SK-N-SH (cell line): ENCODE measurements at regions not wholly inside any gene's neighbourhood (a gene's known extent, or its start where the extent isn't known, plus 50 kb on each side); places are given as distances from the start of the nearest gene placed in this dataset.
"Not testable (repeated sequence)": the region's sequence is repeated elsewhere in the genome, so short reads cannot be mapped to it uniquely, and the experiment has no call there.

ENCODE experiments used
- CTCF ChIA-PET: fragments of 300-600, 350-600 bp; formaldehyde crosslinking; extraction: SDS; loops from one replicate; lab custom pipeline; 2021; lab: Yijun Ruan, JAX
- POLR2A ChIA-PET: fragments of 350-600 bp; sonication (Branson Sonifier 250); formaldehyde crosslinking; extraction: SDS; loops from one replicate; lab custom pipeline; 2020; ENCODE audit warnings: antibody characterized with exemption, inconsistent platforms; lab: Yijun Ruan, JAX
- DNase-seq: peaks from one replicate; pipeline ENCODE4 v3.0.0; 2012
- H2AFZ ChIP-seq: fragments of 200-600 bp; sonication (generic); 2 replicates; pipeline ENCODE4 v1.8.1; 2016; ENCODE audit warnings: antibody characterized with exemption, mild to moderate bottlenecking, low read depth
- H3F3A ChIP-seq: fragments of 200-600 bp; sonication (generic); replicated peaks from 2 replicates; pipeline ENCODE3; 2016; ENCODE audit warnings: antibody characterized with exemption, mild to moderate bottlenecking; ENCODE audit not compliant: insufficient read depth
- H3K27ac ChIP-seq, 2 experiments: fragments of 200-500 bp in 1 of 2; fragments of 200-600 bp in 1 of 2; sonication (Bioruptor generic) in 1 of 2; sonication (generic), shearing (Covaris generic) in 1 of 2; 2 replicates each; pipeline versions ENCODE4 v1.5.1 to v1.6.1; 2014 to 2016; ENCODE audit warnings: low read depth in 2 of 2, inconsistent platforms in 1 of 2, low read length in 1 of 2, mild to moderate bottlenecking in 1 of 2, mixed read lengths in 1 of 2
- H3K27me3 ChIP-seq: fragments of 200-600 bp; sonication (generic), shearing (Covaris generic); 2 replicates; pipeline ENCODE4 v1.6.1; 2016; ENCODE audit warnings: mixed run types; ENCODE audit not compliant: insufficient read depth
- H3K36me3 ChIP-seq, 2 experiments: fragments of 200-500 bp in 1 of 2; fragments of 200-600 bp in 1 of 2; sonication (Bioruptor generic) in 1 of 2; sonication (generic) in 1 of 2; replicated peaks in 1 of 2; 2 replicates each; pipeline versions ENCODE3 to v1.5.1; 2014 to 2016; ENCODE audit warnings: low read length in 1 of 2, mild to moderate bottlenecking in 1 of 2; ENCODE audit not compliant: insufficient read depth in 2 of 2, control insufficient read depth in 1 of 2
- H3K4me1 ChIP-seq, 2 experiments: fragments of 200-500 bp in 1 of 2; fragments of 200-600 bp in 1 of 2; sonication (Bioruptor generic) in 1 of 2; sonication (generic), shearing (Covaris generic) in 1 of 2; 2 replicates each; pipeline versions ENCODE4 v1.5.1 to v1.6.1; 2014 to 2016; ENCODE audit warnings: low read depth in 1 of 2, low read length in 1 of 2, mixed run types in 1 of 2; ENCODE audit not compliant: insufficient read depth in 2 of 2, control insufficient read depth in 1 of 2
- H3K4me2 ChIP-seq: fragments of 200-600 bp; sonication (generic), shearing (Covaris generic); 2 replicates; pipeline ENCODE4 v1.6.1; 2017; ENCODE audit warnings: mixed run types
- H3K4me3 ChIP-seq, 2 experiments: fragments of 200-500 bp in 1 of 2; fragments of 200-600 bp in 1 of 2; sonication (Bioruptor generic) in 1 of 2; sonication (generic), shearing (Covaris generic) in 1 of 2; 2 replicates each; pipeline versions ENCODE4 v1.5.1 to v1.8.1; 2014 to 2016; ENCODE audit warnings: low read depth in 2 of 2, inconsistent platforms in 1 of 2, low read length in 1 of 2, mild to moderate bottlenecking in 1 of 2, mixed read lengths in 1 of 2, moderate library complexity in 1 of 2
- H3K79me2 ChIP-seq: fragments of 200-600 bp; sonication (generic); 2 replicates; pipeline ENCODE4 v1.8.1; 2017; ENCODE audit warnings: mild to moderate bottlenecking; ENCODE audit not compliant: insufficient read depth
- H3K9ac ChIP-seq: fragments of 200-600 bp; sonication (generic); 2 replicates; pipeline ENCODE4 v1.6.1; 2017; ENCODE audit warnings: mixed run types
- H3K9me2 ChIP-seq: fragments of 200-600 bp; sonication (generic); 2 replicates; pipeline ENCODE4 v1.6.1; 2017; ENCODE audit warnings: mixed run types
- H3K9me3 ChIP-seq: fragments of 200-600 bp; sonication (generic); 2 replicates; pipeline ENCODE4 v1.6.1; 2017; ENCODE audit warnings: mixed run types, mild to moderate bottlenecking, moderate library complexity
- H4K20me1 ChIP-seq: fragments of 200-600 bp; sonication (generic); 2 replicates; pipeline ENCODE4 v1.6.1; 2017; ENCODE audit warnings: mild to moderate bottlenecking, mixed run types; ENCODE audit not compliant: insufficient read depth
- FOSL2 ChIP-seq: IDR thresholded peaks from 2 replicates; pipeline ENCODE4 v1.4.0; 2012; ENCODE audit warnings: low read depth, mild to moderate bottlenecking, moderate library complexity, borderline replicate concordance
- FOXJ3 ChIP-seq: sonication (generic); formaldehyde crosslinking; IDR thresholded peaks from 2 replicates; pipeline ENCODE4 v1.5.1; 2020; ENCODE audit warnings: mild to moderate bottlenecking, missing genetic modification reagents
- GATA2 ChIP-seq: sonication (generic); formaldehyde crosslinking; IDR thresholded peaks from 2 replicates; pipeline ENCODE4 v1.5.0; 2020; ENCODE audit warnings: mild to moderate bottlenecking, missing genetic modification reagents
- JUND ChIP-seq: IDR thresholded peaks from 2 replicates; pipeline ENCODE4 v1.4.0; 2012
- NFIC ChIP-seq: IDR thresholded peaks from 2 replicates; pipeline ENCODE4 v1.4.0; 2012; ENCODE audit warnings: borderline replicate concordance
- RXRA ChIP-seq: IDR thresholded peaks from 2 replicates; pipeline ENCODE4 v1.4.0; 2012; ENCODE audit warnings: low read depth, mild to moderate bottlenecking, borderline replicate concordance
- SIN3A ChIP-seq: IDR thresholded peaks from 2 replicates; pipeline ENCODE4 v1.6.1; 2012; ENCODE audit warnings: low read depth, mild to moderate bottlenecking, low read length, moderate library complexity, borderline replicate concordance
- TAF1 ChIP-seq: IDR thresholded peaks from 2 replicates; pipeline ENCODE4 v1.6.1; 2012; ENCODE audit warnings: low read depth, mild to moderate bottlenecking, low read length, moderate library complexity, borderline replicate concordance
- WGBS: methylation state at CpG from one replicate; pipeline ENCODE4 v1.1.6; 2017; ENCODE audit warnings: low lambda C conversion rate; 5-methylcytosine and 5-hydroxymethylcytosine counted together
- TF ChIP-seq, protein P1 (sequence below): IDR thresholded peaks from 2 replicates; pipeline ENCODE4 v1.6.1; 2012; ENCODE audit warnings: mild to moderate bottlenecking, low read depth, low read length, moderate library complexity
- TF ChIP-seq, protein P2 (sequence below): IDR thresholded peaks from 2 replicates; pipeline ENCODE4 v1.4.0; 2012; ENCODE audit warnings: low read depth, borderline replicate concordance

DNA sequence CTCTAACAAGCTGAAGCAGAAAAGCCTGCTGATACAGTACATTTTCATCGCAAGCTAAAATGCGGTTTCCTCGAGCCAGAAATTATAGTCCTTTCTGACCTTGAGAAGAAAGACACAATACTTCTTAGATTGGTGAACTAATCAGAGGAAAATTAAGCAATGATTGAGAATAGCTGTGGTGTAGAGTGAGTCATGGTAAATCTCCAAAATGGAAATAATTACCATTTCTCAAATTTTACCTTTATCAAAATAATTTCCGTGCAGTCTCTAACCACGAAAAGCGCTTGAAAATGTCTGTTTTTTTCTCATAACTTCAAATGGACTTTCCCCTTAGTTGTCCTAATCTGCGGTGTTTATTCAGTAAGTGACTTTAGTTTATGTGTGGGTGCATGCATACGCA is 190.2 kb downstream of the CPE start (continued):
- no peak for TF ChIP-seq FOXJ3
- no peak for TF ChIP-seq FOSL2
- TF ChIP-seq NFIC: no peak
- TF ChIP-seq JUND: no peak
- no peak for TF ChIP-seq SIN3A
- TF ChIP-seq, all 33 proteins: peak for 0

DNA sequence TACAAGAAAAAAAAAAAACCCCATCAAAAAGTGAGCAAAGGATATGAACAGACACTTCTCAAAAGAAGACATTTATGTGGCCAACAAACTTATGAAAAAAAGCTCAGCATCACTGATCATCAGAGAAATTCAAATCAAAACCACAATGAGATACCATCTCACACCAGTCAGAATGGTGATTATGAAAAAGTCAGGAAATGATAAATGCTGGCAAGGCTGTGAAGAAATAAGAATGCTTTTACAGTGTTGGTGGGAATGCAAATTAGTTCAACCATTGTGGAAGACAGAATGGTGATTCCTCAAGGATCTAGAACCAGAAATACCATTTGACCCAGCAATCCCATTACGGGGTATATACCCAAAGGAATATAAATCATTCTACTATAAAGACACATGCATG is 192.7 kb downstream of the CPE start:
- H3K9ac ChIP-seq, CTCF ChIA-PET, H3K36me3 ChIP-seq, H3K9me2 ChIP-seq, H3K79me2 ChIP-seq, H3K4me2 ChIP-seq, H2AFZ ChIP-seq, H3K4me3 ChIP-seq, H3K27me3 ChIP-seq, H3K9me3 ChIP-seq, H3K27ac ChIP-seq, DNase-seq, POLR2A ChIA-PET, H4K20me1 ChIP-seq, H3K4me1 ChIP-seq, H3F3A ChIP-seq: not testable (repeated sequence)
- WGBS: 40% methylated on average over 1 of the region's 1 CpG

DNA sequence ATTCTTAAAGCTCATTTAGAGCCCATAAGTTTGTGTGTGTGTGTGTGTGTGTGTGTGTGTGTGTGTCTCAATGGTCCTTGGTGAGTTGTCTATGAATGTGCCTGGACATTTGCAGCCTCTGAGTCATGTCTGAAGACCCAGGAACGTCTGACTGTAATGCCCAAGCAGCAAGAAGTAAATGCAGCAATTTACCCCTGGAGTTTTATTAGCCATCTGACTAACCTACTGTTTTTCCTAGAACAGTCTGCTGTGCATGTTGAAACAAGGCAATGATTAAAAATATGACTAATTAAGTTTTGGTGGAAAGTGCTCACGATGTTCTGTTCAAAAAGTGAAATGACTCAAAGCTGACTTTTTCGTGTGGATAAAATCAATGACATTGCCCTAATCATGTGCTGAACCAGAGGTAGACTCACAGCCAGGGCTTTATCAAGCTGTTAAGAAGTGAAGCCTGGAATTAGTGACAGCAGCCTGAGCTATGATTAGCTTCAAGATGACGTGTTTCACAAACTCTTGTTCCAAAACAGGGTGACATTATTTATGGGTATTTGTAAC is 201.6 kb downstream of the CPE start:
- H3K4me2 ChIP-seq: 0 out of 2 replicates have a peak overlapping the region, but pooled peaks have one; percentile 19
- no peak overlapping the region for H2AFZ ChIP-seq
- WGBS: 0% methylated on average over 4 of the region's 4 CpGs
- no peak overlapping the region for H3K9ac ChIP-seq
- POLR2A ChIA-PET: no interaction called here
- no peaks in the 10 kb centered on the region for H3K9me2 ChIP-seq
- CTCF ChIA-PET: interaction anchor here (1.1 kb wide), 1 partner anchor 11 kb away, joined by 3 read pairs; no protein-coding TSS in a partner anchor
- TF ChIP-seq FOSL2: peak; percentile 21; the same call in 1 of the 2 replicates
- TF ChIP-seq GATA2: no peak
- H3F3A ChIP-seq: no peaks in the 10 kb centered on the region
- H3K36me3 ChIP-seq: no peaks in the 10 kb centered on the region
- H3K4me1 ChIP-seq: no peaks in the 10 kb centered on the region
- H4K20me1 ChIP-seq: no peaks in the 10 kb centered on the region
- H3K9me3 ChIP-seq: no peaks in the 10 kb centered on the region
- H3K4me3 ChIP-seq: no peak overlapping the region
- no peak for DNase-seq
- no peaks in the 10 kb centered on the region for H3K79me2 ChIP-seq
- H3K27me3 ChIP-seq: no peaks in the 10 kb centered on the region
- H3K27ac ChIP-seq: 0 out of 4 replicates have a peak overlapping the region, but pooled peaks of 1 of the 2 experiments have one; percentile 35

DNA sequence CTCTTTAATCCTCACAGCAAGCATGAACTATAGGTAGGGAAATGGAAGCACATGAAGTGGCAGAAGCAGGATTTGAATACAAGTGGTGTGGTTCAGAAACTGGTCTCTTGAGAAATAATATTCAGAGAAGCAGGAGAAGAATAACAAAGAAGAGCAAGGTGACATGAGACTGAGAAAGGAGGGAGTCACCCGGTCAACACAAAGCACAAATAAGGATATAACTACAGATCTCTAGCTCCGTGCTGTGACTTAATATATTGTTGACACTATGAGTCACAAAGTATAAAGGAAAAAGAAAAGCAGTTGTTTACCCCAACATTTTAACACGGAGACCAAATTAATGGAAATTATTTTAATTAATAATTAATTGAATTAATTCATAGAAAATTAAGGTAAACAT is 204.5 kb downstream of the CPE start:
- DNase-seq: no peak
- CTCF ChIA-PET: no interaction called here
- Histone ChIP-seq H3K4me1 (no peaks in the 10 kb centered on the region), H3K27ac (no peak overlapping the region), H3K9me2 (no peaks in the 10 kb centered on the region), H3F3A (no peaks in the 10 kb centered on the region), H3K4me3 (no peak overlapping the region), H3K4me2 (no peak overlapping the region), H2AFZ (no peak overlapping the region), H3K9ac (no peak overlapping the region), H4K20me1 (no peaks in the 10 kb centered on the region), H3K36me3 (no peaks in the 10 kb centered on the region), H3K9me3 (no peaks in the 10 kb centered on the region), H3K79me2 (no peaks in the 10 kb centered on the region), H3K27me3 (no peaks in the 10 kb centered on the region)
- TF ChIP-seq RXRA (no peak), TAF1 (no peak), GATA2 (no peak)
- TF ChIP-seq, protein P1, sequence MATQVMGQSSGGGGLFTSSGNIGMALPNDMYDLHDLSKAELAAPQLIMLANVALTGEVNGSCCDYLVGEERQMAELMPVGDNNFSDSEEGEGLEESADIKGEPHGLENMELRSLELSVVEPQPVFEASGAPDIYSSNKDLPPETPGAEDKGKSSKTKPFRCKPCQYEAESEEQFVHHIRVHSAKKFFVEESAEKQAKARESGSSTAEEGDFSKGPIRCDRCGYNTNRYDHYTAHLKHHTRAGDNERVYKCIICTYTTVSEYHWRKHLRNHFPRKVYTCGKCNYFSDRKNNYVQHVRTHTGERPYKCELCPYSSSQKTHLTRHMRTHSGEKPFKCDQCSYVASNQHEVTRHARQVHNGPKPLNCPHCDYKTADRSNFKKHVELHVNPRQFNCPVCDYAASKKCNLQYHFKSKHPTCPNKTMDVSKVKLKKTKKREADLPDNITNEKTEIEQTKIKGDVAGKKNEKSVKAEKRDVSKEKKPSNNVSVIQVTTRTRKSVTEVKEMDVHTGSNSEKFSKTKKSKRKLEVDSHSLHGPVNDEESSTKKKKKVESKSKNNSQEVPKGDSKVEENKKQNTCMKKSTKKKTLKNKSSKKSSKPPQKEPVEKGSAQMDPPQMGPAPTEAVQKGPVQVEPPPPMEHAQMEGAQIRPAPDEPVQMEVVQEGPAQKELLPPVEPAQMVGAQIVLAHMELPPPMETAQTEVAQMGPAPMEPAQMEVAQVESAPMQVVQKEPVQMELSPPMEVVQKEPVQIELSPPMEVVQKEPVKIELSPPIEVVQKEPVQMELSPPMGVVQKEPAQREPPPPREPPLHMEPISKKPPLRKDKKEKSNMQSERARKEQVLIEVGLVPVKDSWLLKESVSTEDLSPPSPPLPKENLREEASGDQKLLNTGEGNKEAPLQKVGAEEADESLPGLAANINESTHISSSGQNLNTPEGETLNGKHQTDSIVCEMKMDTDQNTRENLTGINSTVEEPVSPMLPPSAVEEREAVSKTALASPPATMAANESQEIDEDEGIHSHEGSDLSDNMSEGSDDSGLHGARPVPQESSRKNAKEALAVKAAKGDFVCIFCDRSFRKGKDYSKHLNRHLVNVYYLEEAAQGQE: no peak
- TF ChIP-seq, protein P2, sequence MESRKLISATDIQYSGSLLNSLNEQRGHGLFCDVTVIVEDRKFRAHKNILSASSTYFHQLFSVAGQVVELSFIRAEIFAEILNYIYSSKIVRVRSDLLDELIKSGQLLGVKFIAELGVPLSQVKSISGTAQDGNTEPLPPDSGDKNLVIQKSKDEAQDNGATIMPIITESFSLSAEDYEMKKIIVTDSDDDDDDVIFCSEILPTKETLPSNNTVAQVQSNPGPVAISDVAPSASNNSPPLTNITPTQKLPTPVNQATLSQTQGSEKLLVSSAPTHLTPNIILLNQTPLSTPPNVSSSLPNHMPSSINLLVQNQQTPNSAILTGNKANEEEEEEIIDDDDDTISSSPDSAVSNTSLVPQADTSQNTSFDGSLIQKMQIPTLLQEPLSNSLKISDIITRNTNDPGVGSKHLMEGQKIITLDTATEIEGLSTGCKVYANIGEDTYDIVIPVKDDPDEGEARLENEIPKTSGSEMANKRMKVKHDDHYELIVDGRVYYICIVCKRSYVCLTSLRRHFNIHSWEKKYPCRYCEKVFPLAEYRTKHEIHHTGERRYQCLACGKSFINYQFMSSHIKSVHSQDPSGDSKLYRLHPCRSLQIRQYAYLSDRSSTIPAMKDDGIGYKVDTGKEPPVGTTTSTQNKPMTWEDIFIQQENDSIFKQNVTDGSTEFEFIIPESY: no peak
- POLR2A ChIA-PET: no interaction called here
- 39% methylated on average over 3 of the region's 3 CpGs for WGBS
